ENCODE measurements at regions not wholly inside any gene's neighbourhood (a gene's known extent, or its start where the extent isn't known, plus 50 kb on each side); places are given as distances from the start of the nearest gene placed in this dataset.

GRCh38 chr13:97165502-97166425 lies 56.4 kb upstream of the MBNL2 start (continued):
- TF ChIP-seq FOXA1 (IDR thresholded peaks at IDR 0.05) (peak; percentile 49; the same call in 1 of the 2 replicates), FOXA1 (CRISPR knock-in tag; IDR thresholded peaks at IDR 0.05) (peak; percentile 56; the same call in 1 of the 2 replicates), ZNF414 (CRISPR knock-in tag; IDR thresholded peaks at IDR 0.05) (no peak), ZFP82 (CRISPR knock-in tag; IDR thresholded peaks at IDR 0.05; ENCODE audit: borderline replicate concordance) (no peak), POLR2AphosphoS2 (IDR thresholded peaks at IDR 0.05; ENCODE audit: low read depth, low read length) (no peak), ZNF709 (CRISPR knock-in tag; IDR thresholded peaks at IDR 0.05) (no peak), ZNF280D (CRISPR knock-in tag; IDR thresholded peaks at IDR 0.05) (no peak), ELF4 (CRISPR knock-in tag; IDR thresholded peaks at IDR 0.05; ENCODE audit: borderline replicate concordance) (no peak), TBX3 (IDR thresholded peaks at IDR 0.05; ENCODE audit: borderline replicate concordance) (peak; percentile 45; the same call in 1 of the 2 replicates), ZBTB25 (CRISPR knock-in tag; IDR thresholded peaks at IDR 0.05) (no peak), TBL1XR1 (IDR thresholded peaks at IDR 0.05; ENCODE audit: borderline replicate concordance, low read length, partially characterized antibody) (no peak), NBN (conservative IDR thresholded peaks at IDR 0.05) (no peak), ZNF737 (CRISPR knock-in tag; IDR thresholded peaks at IDR 0.05; ENCODE audit: borderline replicate concordance) (no peak), GPBP1L1 (CRISPR knock-in tag; IDR thresholded peaks at IDR 0.05) (no peak), KLF12 (CRISPR knock-in tag; IDR thresholded peaks at IDR 0.05; ENCODE audit: borderline replicate concordance) (no peak)
- TF ChIP-seq, protein P1, sequence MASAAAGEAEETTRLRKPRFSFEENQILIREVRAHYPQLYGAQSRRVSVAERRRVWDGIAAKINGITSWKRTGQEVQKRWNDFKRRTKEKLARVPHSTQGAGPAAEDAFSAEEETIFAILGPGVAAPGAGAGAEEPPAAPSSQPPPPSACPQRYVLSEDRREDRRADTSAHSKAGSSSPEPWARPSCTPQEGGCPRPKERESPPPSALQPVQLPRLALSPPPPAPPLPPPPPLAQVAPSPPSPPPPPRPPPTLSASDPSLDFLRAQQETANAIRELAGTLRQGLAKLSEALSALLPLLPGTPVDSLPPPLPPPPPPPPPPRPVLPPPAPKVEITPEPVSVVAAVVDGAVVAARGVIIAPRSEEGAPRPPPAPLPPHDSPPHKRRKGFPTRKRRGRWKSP (CRISPR knock-in tag; IDR thresholded peaks at IDR 0.05): no peak
- TF ChIP-seq, protein P2, sequence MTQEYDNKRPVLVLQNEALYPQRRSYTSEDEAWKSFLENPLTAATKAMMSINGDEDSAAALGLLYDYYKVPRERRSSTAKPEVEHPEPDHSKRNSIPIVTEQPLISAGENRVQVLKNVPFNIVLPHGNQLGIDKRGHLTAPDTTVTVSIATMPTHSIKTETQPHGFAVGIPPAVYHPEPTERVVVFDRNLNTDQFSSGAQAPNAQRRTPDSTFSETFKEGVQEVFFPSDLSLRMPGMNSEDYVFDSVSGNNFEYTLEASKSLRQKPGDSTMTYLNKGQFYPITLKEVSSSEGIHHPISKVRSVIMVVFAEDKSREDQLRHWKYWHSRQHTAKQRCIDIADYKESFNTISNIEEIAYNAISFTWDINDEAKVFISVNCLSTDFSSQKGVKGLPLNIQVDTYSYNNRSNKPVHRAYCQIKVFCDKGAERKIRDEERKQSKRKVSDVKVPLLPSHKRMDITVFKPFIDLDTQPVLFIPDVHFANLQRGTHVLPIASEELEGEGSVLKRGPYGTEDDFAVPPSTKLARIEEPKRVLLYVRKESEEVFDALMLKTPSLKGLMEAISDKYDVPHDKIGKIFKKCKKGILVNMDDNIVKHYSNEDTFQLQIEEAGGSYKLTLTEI (CRISPR knock-in tag; conservative IDR thresholded peaks at IDR 0.05): no peak
